ENCODE measurements at regions not wholly inside any gene's neighbourhood (a gene's known extent, or its start where the extent isn't known, plus 50 kb on each side); places are given as distances from the start of the nearest gene placed in this dataset.
A peak's percentile ranks its signal among the peaks of the same experiment; 100 is the strongest.
"Not testable (repeated sequence)": the region's sequence is repeated elsewhere in the genome, so short reads cannot be mapped to it uniquely, and the experiment has no call there.

- no peak for DNase-seq (ENCODE audit: low spot score)
Observed at GRCh38 chr2:113838744-113839444, 51.0 kb upstream of the ACTR3 start.

DNA sequence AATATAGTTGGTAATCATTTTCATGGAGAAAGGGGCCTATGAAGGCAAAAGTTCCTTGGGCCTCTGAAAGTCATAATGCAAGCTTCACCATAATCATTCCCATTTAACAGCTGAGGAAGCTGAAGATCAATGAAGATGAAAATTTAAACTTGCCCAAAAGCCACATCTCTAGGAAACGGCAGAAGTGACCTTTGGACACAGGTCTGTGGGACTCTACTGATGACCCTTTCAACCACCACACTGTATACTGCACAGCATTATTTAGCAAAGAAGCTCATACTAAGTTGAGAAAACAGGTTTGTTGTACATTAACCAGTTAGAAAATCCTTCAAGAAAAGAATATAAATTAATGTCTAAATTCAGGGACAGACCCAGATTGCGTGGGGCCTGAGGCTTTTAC, 51.6 kb upstream of the ACTR3 start:
- ATAC-seq = no peak
- no peak for DNase-seq (ENCODE audit: low spot score)

More at GRCh38 chr2:113838744-113839444, 51.0 kb upstream of the ACTR3 start:
- ATAC-seq = no peak

- DNase-seq (ENCODE audit: low spot score) (no peak), ATAC-seq (no peak)
Observed at GRCh38 chr2:113834051-113834730, 55.7 kb upstream of the ACTR3 start.

DNA sequence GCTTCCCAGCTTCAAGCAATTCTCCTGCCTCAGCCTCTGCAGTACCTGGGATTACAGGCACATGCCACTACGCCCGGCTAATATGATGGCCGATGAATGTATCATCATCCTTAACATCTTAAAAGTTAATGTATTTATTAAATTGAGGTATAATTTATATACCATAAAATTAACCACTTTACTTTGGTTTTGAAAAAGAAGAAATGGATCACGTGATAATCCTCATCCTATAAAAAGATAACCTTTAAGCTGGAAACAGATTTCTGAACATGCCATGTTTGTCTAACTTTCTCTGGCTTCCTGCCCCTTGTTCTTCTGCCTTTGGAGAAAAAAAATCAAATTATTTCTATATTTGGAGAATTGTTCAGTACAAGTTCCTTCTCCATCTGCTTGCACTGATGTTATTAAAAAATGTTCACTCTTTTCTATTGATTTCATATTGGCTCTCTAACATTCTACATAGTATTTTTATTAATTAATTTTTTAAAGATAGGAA, 57.0 kb upstream of the ACTR3 start:
- ATAC-seq (no peak), DNase-seq (ENCODE audit: low spot score) (no peak)

DNA sequence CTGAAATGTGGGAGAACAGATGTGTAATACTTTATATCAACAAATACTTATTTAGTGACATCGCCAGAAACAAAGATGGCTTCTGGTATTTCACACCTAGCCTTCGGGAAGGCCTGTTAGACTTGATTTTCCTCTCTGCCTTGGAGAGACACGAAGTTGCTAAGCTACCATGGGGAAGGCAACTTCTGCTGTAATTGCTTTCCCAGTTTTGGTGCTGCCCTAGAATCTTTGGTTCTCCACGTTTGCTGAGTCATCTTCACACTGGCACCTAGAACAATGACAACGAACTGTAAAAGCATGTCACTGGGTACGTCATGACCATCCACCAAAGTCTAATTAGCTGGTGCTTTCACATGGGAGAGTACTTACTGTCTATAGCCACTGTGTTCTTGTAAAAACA, 58.7 kb upstream of the ACTR3 start:
- DNase-seq (ENCODE audit: low spot score) (no peak), ATAC-seq (no peak)

GRCh38 chr2:113829761-113830160, 60.1 kb upstream of the ACTR3 start:
- DNase-seq (ENCODE audit: low spot score) = no peak

GRCh38 chr2:113829270-113829669, 60.6 kb upstream of the ACTR3 start:
- ATAC-seq = no peak
- no peak for DNase-seq (ENCODE audit: low spot score)

More at GRCh38 chr2:113829761-113830160, 60.1 kb upstream of the ACTR3 start:
- no peak for ATAC-seq

DNA sequence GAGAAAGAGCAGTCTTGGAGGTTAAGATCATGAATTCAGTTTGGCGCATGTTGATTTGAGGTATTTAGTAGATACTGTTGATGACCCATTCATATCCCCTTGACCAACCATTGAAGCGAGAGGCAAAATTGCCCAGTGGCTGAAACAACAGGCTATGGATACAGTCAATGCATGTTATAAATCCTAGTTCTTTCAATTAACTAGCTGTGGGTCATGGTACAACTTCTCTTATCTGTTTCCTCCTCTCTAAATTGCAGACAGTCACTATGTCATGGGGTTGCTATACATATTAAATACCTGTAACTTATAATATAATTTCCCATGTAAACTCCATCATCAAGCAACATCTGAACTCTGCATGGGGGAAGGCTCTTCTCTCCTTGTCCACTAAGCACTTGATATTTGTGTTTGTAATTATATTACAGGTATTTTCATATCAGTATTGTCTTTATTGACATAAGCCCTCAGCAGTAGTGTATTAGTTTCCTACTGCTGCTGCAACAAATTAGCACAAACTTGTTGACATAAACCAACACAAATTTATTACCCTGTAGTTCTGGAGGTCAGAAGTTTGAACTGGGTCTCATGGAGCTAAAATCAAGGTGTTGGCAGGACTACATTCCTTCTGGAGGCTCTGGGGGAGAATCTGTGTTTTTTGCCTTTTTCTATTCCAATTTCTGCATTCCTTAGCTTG, 61.7 kb upstream of the ACTR3 start:
- no peak for DNase-seq (ENCODE audit: low spot score)
- no peak for ATAC-seq

DNA sequence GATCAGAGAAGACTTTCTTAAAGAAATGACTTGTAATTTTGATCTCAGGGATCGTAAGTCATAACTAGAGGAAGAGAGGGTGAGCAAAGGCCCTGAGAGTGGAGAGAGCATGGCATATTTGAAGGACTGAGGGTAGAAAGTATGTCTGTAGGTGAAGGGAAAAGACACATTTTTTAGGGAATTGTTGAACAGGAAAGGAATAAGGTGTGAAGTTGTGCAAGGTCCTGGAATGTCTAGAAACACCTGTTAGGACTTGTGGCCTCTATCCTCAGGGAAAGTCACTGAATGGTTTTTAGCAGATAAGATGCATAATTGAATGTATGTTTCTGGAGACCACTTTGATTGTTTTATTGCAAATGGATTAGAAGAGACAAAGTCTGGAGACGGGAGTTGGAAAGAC, 62.5 kb upstream of the ACTR3 start:
- no peak for DNase-seq (ENCODE audit: low spot score)
- ATAC-seq = no peak

- no peak for ATAC-seq
- DNase-seq (ENCODE audit: low spot score) = no peak
Observed at GRCh38 chr2:113826346-113827285, 63.3 kb upstream of the ACTR3 start.

- ATAC-seq (no peak), DNase-seq (ENCODE audit: low spot score) (no peak)
Observed at GRCh38 chr2:113823716-113824595, 65.9 kb upstream of the ACTR3 start.

DNA sequence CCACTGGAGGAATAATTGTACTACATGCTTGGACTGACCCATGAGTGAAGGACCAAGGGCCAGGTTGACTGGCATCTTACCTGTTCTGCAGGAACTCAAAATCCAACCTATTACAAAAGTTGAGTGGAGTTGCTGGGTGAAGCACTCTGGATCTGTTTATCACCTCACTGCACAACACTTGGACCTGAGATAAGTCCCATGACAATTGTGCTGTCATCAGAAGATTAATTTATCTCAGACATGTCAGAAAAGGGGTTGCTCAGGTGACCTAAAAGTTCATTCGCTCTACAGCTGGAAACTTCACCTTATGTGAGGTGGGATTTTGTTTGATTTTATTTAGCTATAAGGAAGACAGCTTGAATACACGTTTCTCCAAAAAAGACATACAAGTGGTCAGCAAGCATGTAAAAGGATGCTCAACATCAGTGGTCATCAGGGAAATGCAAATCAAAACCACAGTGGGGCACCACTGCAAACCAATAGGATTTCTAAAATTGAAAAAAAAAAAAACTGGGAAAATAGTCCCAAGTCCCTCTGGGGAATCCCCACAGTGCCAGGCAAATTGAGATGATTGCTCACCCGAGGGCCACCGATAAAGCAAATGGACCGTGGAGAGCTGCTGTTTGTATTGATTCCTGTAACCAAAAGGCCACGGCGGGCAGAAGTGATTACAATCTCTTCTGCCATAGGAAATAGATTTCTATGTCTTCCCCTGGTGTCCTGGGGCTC, 65.8 kb upstream of the SLC35F5 start:
- ATAC-seq (no peak), DNase-seq (ENCODE audit: low spot score) (no peak)

DNA sequence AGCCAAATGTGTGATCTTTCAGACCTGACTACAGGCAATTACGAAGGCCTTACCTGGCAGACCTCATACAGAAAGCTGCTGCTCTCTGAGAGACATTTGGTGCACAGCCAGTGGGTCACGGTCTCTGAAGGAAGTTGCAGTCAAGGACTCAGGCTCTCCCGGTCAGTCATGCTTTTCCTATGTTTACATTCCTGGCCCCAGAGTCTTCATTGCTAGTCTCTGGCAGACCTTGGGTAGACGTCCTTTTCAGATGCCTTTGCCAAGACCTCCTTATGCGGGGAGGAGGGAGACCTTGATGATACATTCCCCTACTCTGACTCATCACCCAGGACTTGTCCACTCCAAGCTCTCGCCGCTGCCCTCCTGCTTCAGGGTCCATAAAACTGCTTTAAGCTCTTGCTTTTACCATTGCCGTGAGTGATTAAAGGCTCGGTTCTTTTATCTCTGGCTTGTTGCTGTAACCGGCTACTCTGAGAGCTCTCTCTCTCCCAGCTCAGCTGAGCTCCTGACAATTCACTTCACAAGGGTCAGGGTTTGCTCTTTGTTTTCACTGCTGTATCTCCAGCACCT, 62.0 kb upstream of the SLC35F5 start:
- DNase-seq (ENCODE audit: low spot score) = no peak

GRCh38 chr2:113813396-113813795, 57.0 kb upstream of the SLC35F5 start:
- DNase-seq (ENCODE audit: low spot score); ATAC-seq: not testable (repeated sequence)

More for the DNA sequence above, 62.0 kb upstream of the SLC35F5 start:
- peak; percentile 47 for ATAC-seq

DNA sequence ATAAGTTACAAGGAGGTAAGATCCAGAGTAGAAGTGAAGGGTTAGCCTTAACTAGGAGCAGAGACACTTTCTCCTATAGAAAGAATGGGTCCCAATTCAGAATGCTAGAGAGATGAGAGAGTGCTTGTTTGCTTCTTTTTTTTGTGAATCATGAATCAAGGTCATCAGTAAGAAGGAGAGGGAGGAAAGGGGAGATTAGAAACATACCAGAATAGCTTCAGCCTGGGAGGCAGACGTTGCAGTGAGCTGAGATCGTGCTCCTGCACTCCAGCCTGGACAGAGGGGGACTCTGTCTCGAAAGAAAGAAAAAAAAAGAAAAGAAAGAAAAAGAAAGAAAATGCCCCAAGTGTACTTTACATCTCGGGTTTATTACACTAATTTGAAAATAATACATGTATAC, 55.8 kb upstream of the SLC35F5 start:
- DNase-seq (ENCODE audit: low spot score) (no peak), ATAC-seq (no peak)

DNA sequence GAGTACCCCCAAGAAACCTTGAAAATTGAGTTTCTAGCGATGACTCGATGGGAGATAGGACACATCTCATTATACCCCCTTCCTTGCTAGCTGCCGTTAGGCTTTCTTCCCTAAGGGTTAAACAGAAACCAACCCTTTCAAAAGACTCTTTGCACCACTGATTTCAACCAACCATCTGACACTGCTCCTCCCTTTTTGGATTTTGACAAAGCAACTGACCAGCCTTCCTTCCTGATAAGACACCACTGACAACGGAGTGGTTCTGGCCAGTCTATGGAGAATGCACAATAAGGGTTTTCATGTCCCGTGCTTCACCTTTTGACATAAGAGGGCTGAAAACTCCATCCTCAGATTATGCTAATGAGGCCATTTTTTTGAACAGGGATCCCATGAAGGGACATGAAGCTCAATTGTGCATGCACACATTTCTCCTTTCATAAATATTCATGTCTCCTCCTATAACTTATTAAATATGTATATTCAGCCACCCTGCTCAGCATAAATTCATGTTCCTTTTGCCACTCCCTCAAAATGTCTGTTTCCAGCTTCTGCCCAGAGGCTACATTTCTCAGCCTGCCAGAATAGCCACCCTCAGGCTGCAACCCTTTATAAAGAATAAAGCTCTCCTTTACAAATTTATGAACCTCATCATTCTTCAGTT, 52.8 kb upstream of the SLC35F5 start:
- no peak for DNase-seq (ENCODE audit: low spot score)
- ATAC-seq = no peak

DNA sequence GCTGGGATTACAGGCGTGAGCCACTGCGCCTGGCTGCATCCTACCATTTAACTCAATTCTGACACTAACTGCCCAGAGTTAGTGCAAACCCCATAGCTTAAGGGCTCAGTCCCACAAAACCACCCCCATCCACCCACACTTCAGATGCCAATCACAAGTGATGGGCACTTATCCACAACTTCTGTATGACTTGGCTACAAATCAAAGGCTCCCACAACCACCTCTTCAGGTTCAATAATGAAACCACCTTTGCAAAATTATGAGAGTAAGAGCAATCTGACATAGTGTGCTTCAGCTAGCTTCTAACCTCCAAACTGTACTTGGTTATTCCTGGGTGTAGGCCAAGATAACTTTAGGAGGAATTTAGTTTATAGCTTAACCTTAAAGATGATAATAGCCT, 51.3 kb upstream of the SLC35F5 start:
- ATAC-seq (no peak), DNase-seq (ENCODE audit: low spot score) (no peak)
